Endothelial cell of umbilical vein (primary cell): ENCODE measurements at regions not wholly inside any gene's neighbourhood (a gene's known extent, or its start where the extent isn't known, plus 50 kb on each side); places are given as distances from the start of the nearest gene placed in this dataset.

ENCODE experiments used
- CTCF ChIP-seq, 2 donors: IDR thresholded peaks; 1 replicate in 1 of 2; 2 replicates in 1 of 2; pipeline ENCODE4 v1.5.1; 2011; ENCODE audit warnings: low read length in 2 of 2, mild to moderate bottlenecking in 2 of 2, moderate library complexity in 2 of 2, control low read depth in 1 of 2, inconsistent platforms in 1 of 2, low read depth in 1 of 2; ENCODE audit not compliant: insufficient read depth in 1 of 2; ENCODE audit errors: extremely low read depth in 1 of 2
- POLR2A ChIP-seq: IDR thresholded peaks from 2 replicates; pipeline ENCODE4 v1.6.1; 2012; ENCODE audit warnings: low read depth, mild to moderate bottlenecking, control low read depth, low read length
- POLR2AphosphoS5 ChIP-seq: IDR thresholded peaks from 2 replicates; pipeline ENCODE4 v1.6.1; 2012; ENCODE audit warnings: low read depth, mild to moderate bottlenecking, control low read depth, low read length, moderate library complexity; ENCODE audit not compliant: insufficient read depth

DNA sequence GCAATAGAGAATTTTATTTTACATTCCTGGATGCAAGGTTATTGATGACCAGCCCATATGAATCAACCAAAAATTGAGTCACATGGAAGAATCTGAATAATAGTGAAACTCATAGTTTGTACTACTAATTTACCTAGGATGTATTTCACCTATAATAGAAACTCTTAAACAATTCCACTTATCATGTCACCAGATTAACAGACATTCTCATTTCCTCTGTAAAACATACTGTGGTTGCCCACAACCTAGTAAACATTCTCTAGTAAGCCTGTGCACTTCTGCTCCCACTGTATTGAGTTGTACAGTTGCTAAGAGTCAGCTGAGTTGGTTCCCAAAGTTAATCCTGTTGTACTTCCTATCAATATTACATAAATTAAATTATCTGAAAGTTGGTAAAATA, 196.6 kb upstream of the TMTC1 start:
- TF ChIP-seq POLR2A (no peak), CTCF (IDR thresholded peaks at IDR 0.05; ENCODE audit: extremely low read depth in 1 of 2, insufficient read depth in 1 of 2, low read depth in 1 of 2, low read length in 2 of 2) (no peak), POLR2AphosphoS5 (no peak)
